ENCODE measurements at regions not wholly inside any gene's neighbourhood (a gene's known extent, or its start where the extent isn't known, plus 50 kb on each side); places are given as distances from the start of the nearest gene placed in this dataset.

DNA sequence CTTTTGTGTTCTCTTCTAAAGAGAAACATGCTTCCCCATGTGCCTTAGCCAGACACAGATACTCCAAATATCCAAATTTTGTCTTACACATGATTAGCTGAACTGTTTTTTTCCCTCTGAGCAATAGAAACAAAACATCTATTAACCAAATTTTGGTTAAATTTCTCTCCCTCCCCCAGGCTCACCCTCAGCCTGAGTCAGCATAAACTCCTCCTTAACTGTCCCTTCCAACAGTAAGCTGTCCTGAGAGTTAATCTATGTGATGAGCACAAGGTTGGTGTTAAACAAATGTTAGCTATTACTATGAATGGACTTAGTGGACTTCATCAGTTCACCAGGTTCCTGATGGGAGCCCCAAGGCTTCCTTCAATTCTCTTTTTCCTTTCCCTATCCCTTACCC lies 108.5 kb downstream of the RSL24D1 start:
- TF ChIP-seq POLR2A (IDR thresholded peaks at IDR 0.05): no peak
- TF ChIP-seq, protein P1, sequence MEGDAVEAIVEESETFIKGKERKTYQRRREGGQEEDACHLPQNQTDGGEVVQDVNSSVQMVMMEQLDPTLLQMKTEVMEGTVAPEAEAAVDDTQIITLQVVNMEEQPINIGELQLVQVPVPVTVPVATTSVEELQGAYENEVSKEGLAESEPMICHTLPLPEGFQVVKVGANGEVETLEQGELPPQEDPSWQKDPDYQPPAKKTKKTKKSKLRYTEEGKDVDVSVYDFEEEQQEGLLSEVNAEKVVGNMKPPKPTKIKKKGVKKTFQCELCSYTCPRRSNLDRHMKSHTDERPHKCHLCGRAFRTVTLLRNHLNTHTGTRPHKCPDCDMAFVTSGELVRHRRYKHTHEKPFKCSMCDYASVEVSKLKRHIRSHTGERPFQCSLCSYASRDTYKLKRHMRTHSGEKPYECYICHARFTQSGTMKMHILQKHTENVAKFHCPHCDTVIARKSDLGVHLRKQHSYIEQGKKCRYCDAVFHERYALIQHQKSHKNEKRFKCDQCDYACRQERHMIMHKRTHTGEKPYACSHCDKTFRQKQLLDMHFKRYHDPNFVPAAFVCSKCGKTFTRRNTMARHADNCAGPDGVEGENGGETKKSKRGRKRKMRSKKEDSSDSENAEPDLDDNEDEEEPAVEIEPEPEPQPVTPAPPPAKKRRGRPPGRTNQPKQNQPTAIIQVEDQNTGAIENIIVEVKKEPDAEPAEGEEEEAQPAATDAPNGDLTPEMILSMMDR (IDR thresholded peaks at IDR 0.05): no peak

Data from testis (tissue), 2 donors.